Fibroblast of lung (primary cell): ENCODE measurements at regions not wholly inside any gene's neighbourhood (a gene's known extent, or its start where the extent isn't known, plus 50 kb on each side); places are given as distances from the start of the nearest gene placed in this dataset.

Experiments used
- CTCF ChIP-seq, 2 donors: IDR thresholded peaks in 1 of 2; conservative IDR thresholded peaks in 1 of 2; 1 replicate in 1 of 2; 2 replicates in 1 of 2; pipeline ENCODE4 v1.5.1; 2011 to 2012; ENCODE audit warnings: low read length in 2 of 2, control low read depth in 1 of 2, inconsistent platforms in 1 of 2, low read depth in 1 of 2, mild to moderate bottlenecking in 1 of 2
- EZH2 ChIP-seq: IDR thresholded peaks from 2 replicates; pipeline ENCODE4 v1.5.1; 2012; ENCODE audit warnings: low read length, control low read depth, mild to moderate bottlenecking; ENCODE audit errors: missing control alignments

DNA sequence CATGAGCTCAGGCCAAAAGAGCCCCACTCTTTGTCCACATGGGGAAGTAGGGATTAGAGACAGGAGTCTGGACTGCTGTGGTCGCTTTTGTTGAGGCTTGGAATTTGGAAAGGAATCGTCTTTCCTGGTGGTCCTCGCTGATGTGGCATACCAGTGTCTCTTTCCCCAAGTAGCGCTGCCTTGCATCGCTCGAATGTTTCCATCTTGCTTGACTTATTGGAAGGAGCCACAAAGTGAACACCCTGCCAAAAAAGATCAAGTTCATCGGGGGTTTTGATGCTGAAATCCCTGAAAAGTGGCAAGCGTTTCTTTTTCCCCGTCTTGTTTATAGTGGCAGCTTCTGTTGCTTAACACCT lies 161.3 kb downstream of the MACROH2A1 start:
- no peak for TF ChIP-seq CTCF (conservative IDR thresholded peaks at IDR 0.05 in 1 of 2, IDR thresholded peaks at IDR 0.05 in 1 of 2; ENCODE audit: low read depth in 1 of 2, low read length in 2 of 2)
- no peak for TF ChIP-seq EZH2
